ENCODE measurements at regions not wholly inside any gene's neighbourhood (a gene's known extent, or its start where the extent isn't known, plus 50 kb on each side); places are given as distances from the start of the nearest gene placed in this dataset.

- Histone ChIP-seq H3K9me3 (ENCODE audit: low read depth, low read length) (no peaks in the 10 kb centered on the region), H3K27me3 (ENCODE audit: insufficient read depth, low read length) (no peaks in the 10 kb centered on the region), H3K4me3 (ENCODE audit: low read length) (no peak overlapping the region), H3K4me1 (ENCODE audit: insufficient read depth, low read length) (no peaks in the 10 kb centered on the region)
Observed at GRCh38 chr7:94276795-94277194, 117.9 kb upstream of the COL1A2 start.

DNA sequence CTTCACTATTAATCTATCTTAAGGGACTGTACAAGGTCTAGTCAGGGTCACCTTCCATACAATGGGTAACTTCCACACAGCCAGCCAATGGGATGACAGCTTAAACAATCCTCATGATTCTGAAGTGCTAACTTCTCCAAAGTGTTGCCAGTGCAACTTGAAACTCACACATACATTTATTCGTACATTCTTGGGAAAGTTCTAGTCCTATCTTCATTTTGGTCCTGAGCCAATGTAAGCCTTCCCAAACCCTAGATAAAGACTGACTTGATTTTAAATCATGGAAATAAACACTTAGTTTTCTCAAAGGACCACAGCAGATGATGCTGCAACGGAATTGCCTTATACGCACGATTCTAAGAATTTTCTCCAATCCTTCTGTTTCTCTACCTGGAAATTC, 117.5 kb upstream of the COL1A2 start:
- Histone ChIP-seq H3K4me1 (ENCODE audit: insufficient read depth, low read length) (no peaks in the 10 kb centered on the region), H3K27me3 (ENCODE audit: insufficient read depth, low read length) (no peaks in the 10 kb centered on the region), H3K9me3 (ENCODE audit: low read depth, low read length) (no peaks in the 10 kb centered on the region), H3K4me3 (ENCODE audit: low read length) (no peak overlapping the region)

GRCh38 chr7:94280851-94281250, 113.8 kb upstream of the COL1A2 start:
- Histone ChIP-seq H3K9me3 (ENCODE audit: low read depth, low read length) (no peaks in the 10 kb centered on the region), H3K4me1 (ENCODE audit: insufficient read depth, low read length) (no peaks in the 10 kb centered on the region), H3K4me3 (ENCODE audit: low read length) (no peak overlapping the region), H3K27me3 (ENCODE audit: insufficient read depth, low read length) (no peaks in the 10 kb centered on the region)

DNA sequence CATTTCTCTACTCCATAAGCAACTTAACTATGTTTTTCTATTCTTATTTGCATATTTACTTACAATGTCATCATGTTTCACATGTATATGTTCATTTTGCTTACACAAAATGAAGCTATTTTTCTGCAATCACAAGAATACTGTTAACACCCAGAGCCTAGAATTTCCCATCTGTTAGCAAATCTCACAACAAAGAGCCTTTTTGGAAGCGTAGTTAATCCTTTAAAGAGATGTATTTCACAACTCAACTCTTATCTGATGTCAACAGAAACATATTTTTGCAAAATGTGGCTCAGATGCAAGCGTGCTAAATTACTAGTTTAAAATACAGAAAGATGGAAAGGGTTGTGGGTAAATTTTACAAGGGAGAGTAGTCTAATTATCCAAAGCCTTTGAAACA, 110.6 kb upstream of the COL1A2 start:
- Histone ChIP-seq H3K4me1 (ENCODE audit: insufficient read depth, low read length) (no peaks in the 10 kb centered on the region), H3K9me3 (ENCODE audit: low read depth, low read length) (no peaks in the 10 kb centered on the region), H3K27me3 (ENCODE audit: insufficient read depth, low read length) (no peaks in the 10 kb centered on the region), H3K4me3 (ENCODE audit: low read length) (no peak overlapping the region)

DNA sequence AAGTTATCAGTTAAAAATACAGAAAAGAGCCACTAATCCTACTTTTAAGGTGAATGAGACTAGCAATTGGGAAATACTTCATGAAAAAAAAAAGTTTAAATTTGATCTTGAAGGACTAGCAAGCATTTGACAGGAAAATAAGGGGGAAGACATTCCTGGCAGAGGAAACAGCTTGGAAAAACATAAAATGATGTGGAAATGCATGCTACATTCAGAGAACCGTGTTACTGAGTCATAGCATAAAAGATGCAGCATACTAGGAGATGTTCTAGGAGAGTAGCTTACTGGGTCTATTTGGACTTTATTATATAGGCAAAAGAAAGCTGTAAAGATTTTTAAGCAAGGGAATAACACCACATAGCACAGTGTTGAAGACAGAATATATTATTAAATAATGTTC, 108.6 kb upstream of the COL1A2 start:
- H3K27me3 ChIP-seq (ENCODE audit: insufficient read depth, low read length) = no peaks in the 10 kb centered on the region
- no peaks in the 10 kb centered on the region for H3K9me3 ChIP-seq (ENCODE audit: low read depth, low read length)
- no peaks in the 10 kb centered on the region for H3K4me1 ChIP-seq (ENCODE audit: insufficient read depth, low read length)
- no peak overlapping the region for H3K4me3 ChIP-seq (ENCODE audit: low read length)

- Histone ChIP-seq H3K9me3 (ENCODE audit: low read depth, low read length) (no peaks in the 10 kb centered on the region), H3K4me3 (ENCODE audit: low read length) (no peak overlapping the region), H3K4me1 (ENCODE audit: insufficient read depth, low read length) (no peaks in the 10 kb centered on the region), H3K27me3 (ENCODE audit: insufficient read depth, low read length) (no peaks in the 10 kb centered on the region)
Observed at GRCh38 chr7:94288096-94288495, 106.6 kb upstream of the COL1A2 start.

- Histone ChIP-seq H3K27me3 (ENCODE audit: insufficient read depth, low read length) (no peaks in the 10 kb centered on the region), H3K9me3 (ENCODE audit: low read depth, low read length) (no peaks in the 10 kb centered on the region), H3K4me1 (ENCODE audit: insufficient read depth, low read length) (no peaks in the 10 kb centered on the region), H3K4me3 (ENCODE audit: low read length) (no peak overlapping the region)
Observed at GRCh38 chr7:94289071-94289470, 105.6 kb upstream of the COL1A2 start.

DNA sequence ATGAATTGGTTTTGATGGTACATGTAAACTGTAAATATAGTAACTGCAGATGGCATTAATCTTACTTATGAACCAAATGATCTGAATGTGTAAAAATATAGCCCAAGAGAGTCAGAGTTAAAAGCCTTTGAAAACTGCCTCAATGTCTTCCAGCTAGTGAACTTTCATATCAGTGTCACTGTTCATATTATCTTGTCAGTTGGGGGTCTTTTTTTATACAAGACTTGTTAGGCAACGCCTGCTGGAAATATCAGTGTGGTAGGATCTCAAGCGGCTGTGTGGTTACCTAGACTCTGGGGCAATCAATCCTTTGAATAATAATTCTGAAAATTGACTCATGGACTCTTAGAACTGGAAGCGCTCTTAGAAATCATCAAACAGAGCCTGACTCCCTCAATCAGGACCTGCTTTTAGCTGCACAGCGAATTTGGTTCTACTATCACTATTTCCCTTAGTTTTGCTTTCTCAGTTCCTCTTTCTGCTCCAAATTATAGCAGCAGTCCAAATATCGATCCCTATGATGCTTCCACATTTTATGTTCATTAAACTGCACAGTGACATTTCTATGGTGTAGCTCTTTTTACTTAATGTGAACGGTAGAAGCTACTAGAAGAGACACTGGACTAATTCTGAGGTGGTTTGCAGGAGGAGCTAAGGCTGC, 100.1 kb upstream of the COL1A2 start:
- no peaks in the 10 kb centered on the region for H3K4me1 ChIP-seq (ENCODE audit: insufficient read depth, low read length)
- H3K27me3 ChIP-seq (ENCODE audit: insufficient read depth, low read length) = no peaks in the 10 kb centered on the region
- H3K4me3 ChIP-seq (ENCODE audit: low read length) = no peak overlapping the region
- H3K9me3 ChIP-seq (ENCODE audit: low read depth, low read length) = no peaks in the 10 kb centered on the region

DNA sequence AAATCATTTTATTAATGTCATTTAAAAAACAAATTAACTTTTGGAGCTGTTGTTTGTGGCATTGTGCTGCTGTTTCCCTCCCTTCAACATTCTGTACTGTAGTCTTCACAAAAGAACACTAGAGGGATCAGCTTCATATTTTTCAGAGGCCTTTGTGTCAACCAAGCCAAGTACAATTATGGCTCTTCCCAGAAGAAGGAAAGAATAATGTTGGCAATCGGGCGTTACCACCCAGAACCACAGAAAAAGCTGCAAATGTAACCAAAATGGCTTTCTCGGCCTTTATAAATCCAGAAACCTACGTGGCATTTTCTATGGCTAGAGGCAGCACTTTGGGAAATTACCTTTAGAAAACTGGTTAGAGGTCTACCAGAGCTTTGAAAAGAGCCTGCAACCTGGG, 98.8 kb upstream of the COL1A2 start:
- Histone ChIP-seq H3K4me1 (ENCODE audit: insufficient read depth, low read length) (no peaks in the 10 kb centered on the region), H3K27me3 (ENCODE audit: insufficient read depth, low read length) (no peaks in the 10 kb centered on the region), H3K4me3 (ENCODE audit: low read length) (no peak overlapping the region), H3K9me3 (ENCODE audit: low read depth, low read length) (no peaks in the 10 kb centered on the region)

DNA sequence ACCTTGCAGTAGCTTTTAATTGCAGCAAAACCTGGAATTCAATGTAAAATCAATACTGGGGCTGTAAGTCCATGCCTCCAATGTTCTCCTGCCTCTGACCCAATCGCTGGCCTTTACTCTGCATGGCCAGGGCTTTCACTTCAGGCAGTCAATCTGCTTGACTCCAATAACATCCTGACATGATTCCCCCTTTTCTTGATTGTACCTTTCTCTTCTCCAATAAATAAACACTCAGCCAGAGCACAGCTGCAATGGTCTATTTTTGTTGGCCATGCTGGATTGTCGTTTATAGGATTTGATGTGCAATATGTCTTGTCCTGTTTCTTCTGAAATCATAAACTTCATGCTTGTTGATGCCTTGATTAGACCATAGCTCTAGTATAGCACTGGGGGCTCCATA, 97.8 kb upstream of the COL1A2 start:
- Histone ChIP-seq H3K9me3 (ENCODE audit: low read depth, low read length) (no peaks in the 10 kb centered on the region), H3K27me3 (ENCODE audit: insufficient read depth, low read length) (no peaks in the 10 kb centered on the region)

DNA sequence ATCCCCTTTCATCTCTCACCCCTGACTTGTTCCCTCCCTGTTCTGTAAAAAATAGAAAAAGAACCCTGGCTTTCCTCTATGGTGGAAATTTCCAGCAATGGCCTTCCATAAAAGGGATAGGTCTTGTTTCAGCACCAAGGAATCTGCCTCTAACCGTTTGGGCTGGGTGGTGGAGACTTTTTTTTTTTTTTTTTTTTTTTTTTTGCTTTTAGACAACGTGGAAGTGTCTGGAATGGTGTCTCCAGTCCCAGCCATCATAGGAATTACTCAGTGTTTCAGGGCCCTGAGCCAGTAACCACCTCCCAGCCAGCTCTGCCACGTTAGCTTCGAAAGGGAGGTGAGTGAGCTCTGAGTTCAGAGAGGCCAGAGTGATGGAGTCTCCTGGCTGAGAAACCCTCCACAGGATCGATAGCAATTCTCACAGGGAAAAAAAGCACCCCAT, 97.3 kb upstream of the COL1A2 start:
- Histone ChIP-seq H3K4me3 (ENCODE audit: low read length) (no peak overlapping the region), H3K9me3 (ENCODE audit: low read depth, low read length) (no peaks in the 10 kb centered on the region), H3K4me1 (ENCODE audit: insufficient read depth, low read length) (no peaks in the 10 kb centered on the region), H3K27me3 (ENCODE audit: insufficient read depth, low read length) (no peaks in the 10 kb centered on the region)

More for the DNA sequence above, 97.8 kb upstream of the COL1A2 start:
- Histone ChIP-seq H3K4me1 (ENCODE audit: insufficient read depth, low read length) (no peaks in the 10 kb centered on the region), H3K4me3 (ENCODE audit: low read length) (no peak overlapping the region)

- H3K27me3 ChIP-seq (ENCODE audit: insufficient read depth, low read length) = no peaks in the 10 kb centered on the region
- no peak overlapping the region for H3K4me3 ChIP-seq (ENCODE audit: low read length)
- H3K4me1 ChIP-seq (ENCODE audit: insufficient read depth, low read length) = no peaks in the 10 kb centered on the region
- no peaks in the 10 kb centered on the region for H3K9me3 ChIP-seq (ENCODE audit: low read depth, low read length)
Observed at GRCh38 chr7:94298943-94299342, 95.8 kb upstream of the COL1A2 start.

- H3K4me3 ChIP-seq (ENCODE audit: low read length) = no peak overlapping the region
- H3K9me3 ChIP-seq (ENCODE audit: low read depth, low read length) = no peaks in the 10 kb centered on the region
- no peaks in the 10 kb centered on the region for H3K27me3 ChIP-seq (ENCODE audit: insufficient read depth, low read length)
- H3K4me1 ChIP-seq (ENCODE audit: insufficient read depth, low read length) = no peaks in the 10 kb centered on the region
Observed at GRCh38 chr7:94300176-94300835, 94.4 kb upstream of the COL1A2 start.

GRCh38 chr7:94301024-94301586, 93.6 kb upstream of the COL1A2 start:
- H3K27me3 ChIP-seq (ENCODE audit: insufficient read depth, low read length) = no peaks in the 10 kb centered on the region
- no peak overlapping the region for H3K4me3 ChIP-seq (ENCODE audit: low read length)
- H3K9me3 ChIP-seq (ENCODE audit: low read depth, low read length) = no peaks in the 10 kb centered on the region
- H3K4me1 ChIP-seq (ENCODE audit: insufficient read depth, low read length) = no peaks in the 10 kb centered on the region

DNA sequence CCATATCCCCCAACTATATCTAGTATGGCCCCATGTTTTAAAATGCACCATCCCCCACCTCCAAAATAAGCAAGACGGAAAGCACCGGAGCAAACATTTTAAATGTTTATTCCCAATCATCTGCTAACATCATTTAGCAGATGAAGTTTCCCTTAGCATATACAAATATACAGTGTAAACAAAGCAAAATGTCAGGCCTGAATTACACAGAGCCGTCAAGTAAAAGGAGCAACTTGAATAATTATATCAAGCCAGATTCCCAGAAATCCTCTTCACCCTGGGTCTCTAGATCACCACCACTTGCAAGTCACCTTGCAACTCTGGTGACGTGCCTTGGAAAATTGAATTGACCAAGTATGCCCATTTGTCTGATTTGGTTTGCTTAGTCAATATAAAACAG, 91.6 kb upstream of the COL1A2 start:
- Histone ChIP-seq H3K9me3 (ENCODE audit: low read depth, low read length) (no peaks in the 10 kb centered on the region), H3K4me1 (ENCODE audit: insufficient read depth, low read length) (no peaks in the 10 kb centered on the region), H3K4me3 (ENCODE audit: low read length) (no peak overlapping the region), H3K27me3 (ENCODE audit: insufficient read depth, low read length) (no peaks in the 10 kb centered on the region)

- Histone ChIP-seq H3K9me3 (ENCODE audit: low read depth, low read length) (no peaks in the 10 kb centered on the region), H3K27me3 (ENCODE audit: insufficient read depth, low read length) (no peaks in the 10 kb centered on the region), H3K4me3 (ENCODE audit: low read length) (no peak overlapping the region), H3K4me1 (ENCODE audit: insufficient read depth, low read length) (no peaks in the 10 kb centered on the region)
Observed at GRCh38 chr7:94303695-94304094, 91.0 kb upstream of the COL1A2 start.
